ENCODE measurements at regions not wholly inside any gene's neighbourhood (a gene's known extent, or its start where the extent isn't known, plus 50 kb on each side); places are given as distances from the start of the nearest gene placed in this dataset.

DNA sequence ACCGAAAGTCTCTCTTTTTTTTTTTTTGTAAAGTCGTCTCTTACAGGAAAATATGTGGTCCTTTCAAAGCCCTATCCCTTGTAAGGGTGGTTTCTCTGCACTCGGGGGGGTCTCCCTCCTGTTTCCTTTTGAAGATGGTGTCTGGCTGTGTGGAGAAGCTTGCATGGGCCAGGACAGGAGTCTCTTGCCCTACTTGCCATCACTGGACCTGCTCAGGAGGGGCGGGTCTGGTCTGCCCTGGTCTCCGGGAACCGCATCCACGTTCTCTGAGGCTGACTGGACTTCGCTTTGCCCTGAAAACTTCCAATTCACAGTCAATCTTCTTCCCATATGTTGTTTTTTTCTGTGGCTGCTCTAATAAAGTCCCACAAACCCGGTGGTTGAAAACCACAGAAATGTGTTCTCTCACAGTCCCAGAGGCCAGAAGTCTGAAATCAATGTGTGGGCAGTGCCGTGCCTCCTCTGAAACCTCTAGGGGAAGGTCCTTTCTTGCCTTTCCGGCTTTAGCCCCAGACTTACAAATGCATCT, 92.9 kb upstream of the IER5L start:
- TF ChIP-seq CTCF (IDR thresholded peaks at IDR 0.05), result no peak
- TF ChIP-seq POLR2A (IDR thresholded peaks at IDR 0.05), result no peak
